GM23338 (cell line): ENCODE measurements at regions not wholly inside any gene's neighbourhood (a gene's known extent, or its start where the extent isn't known, plus 50 kb on each side); places are given as distances from the start of the nearest gene placed in this dataset.
A peak's percentile ranks its signal among the peaks of the same experiment; 100 is the strongest.

Experiments used
- ATAC-seq: fragments of 200-7000 bp; cut with Tn5 transposase; 3 replicates; pipeline ENCODE4 v1.9.1; 2020
- DNase-seq: peaks from one replicate; pipeline ENCODE4 v3.0.0-alpha.2; 2015; ENCODE audit warnings: low spot score
- H2AFZ ChIP-seq: fragments of 200-600 bp; sonication (generic); 2 replicates; pipeline ENCODE4 v1.8.0; 2016; ENCODE audit warnings: antibody characterized with exemption, mild to moderate bottlenecking, moderate library complexity
- H3F3A ChIP-seq: fragments of 200-600 bp; sonication (generic); replicated peaks from 2 replicates; pipeline ENCODE4 v1.8.0; 2017; ENCODE audit warnings: antibody characterized with exemption, mixed run types, low read depth
- H3K27ac ChIP-seq: fragments of 200-600 bp; sonication (generic); 2 replicates; pipeline ENCODE4 v1.6.1; 2016; ENCODE audit warnings: low read depth
- H3K27me3 ChIP-seq: fragments of 200-600 bp; sonication (generic); 2 replicates; pipeline ENCODE4 v1.8.0; 2016; ENCODE audit warnings: mild to moderate bottlenecking, mixed run types, moderate library complexity; ENCODE audit not compliant: insufficient read depth
- H3K36me3 ChIP-seq: fragments of 200-600 bp; sonication (generic); 2 replicates; pipeline ENCODE4 v1.8.0; 2016; ENCODE audit warnings: mild to moderate bottlenecking; ENCODE audit not compliant: insufficient read depth
- H3K4me1 ChIP-seq: fragments of 200-600 bp; sonication (generic); 2 replicates; pipeline ENCODE4 v1.8.0; 2016; ENCODE audit warnings: mild to moderate bottlenecking, moderate library complexity; ENCODE audit not compliant: insufficient read depth
- H3K4me2 ChIP-seq: fragments of 200-600 bp; sonication (generic); 2 replicates; pipeline ENCODE4 v1.7.1; 2017; ENCODE audit warnings: mixed run types
- H3K4me3 ChIP-seq: fragments of 200-600 bp; sonication (generic); 2 replicates; pipeline ENCODE4 v1.6.1; 2016; ENCODE audit warnings: mixed run types
- H3K79me2 ChIP-seq: fragments of 200-600 bp; sonication (generic); replicated peaks from 2 replicates; pipeline ENCODE4 v1.8.0; 2017; ENCODE audit warnings: mild to moderate bottlenecking; ENCODE audit not compliant: insufficient read depth
- H3K9me2 ChIP-seq: fragments of 200-600 bp; sonication (generic); 2 replicates; pipeline ENCODE4 v1.8.0; 2017; ENCODE audit not compliant: insufficient read depth
- H4K20me1 ChIP-seq: fragments of 200-600 bp; sonication (generic); replicated peaks from 2 replicates; pipeline ENCODE4 v1.8.0; 2017; ENCODE audit warnings: mild to moderate bottlenecking; ENCODE audit not compliant: insufficient read depth
- H3K27ac Mint-ChIP-seq: 2 replicates; pipeline ENCODE4 v1.8.0; 2020; ENCODE audit warnings: inconsistent platforms, mild to moderate bottlenecking, moderate library complexity, mixed read lengths
- H3K27me3 Mint-ChIP-seq: 3 replicates; pipeline ENCODE4 v1.8.0; 2022; ENCODE audit warnings: low read depth, mild to moderate bottlenecking, moderate library complexity, mixed read lengths, inconsistent platforms; ENCODE audit not compliant: insufficient read depth, poor library complexity
- H3K36me3 Mint-ChIP-seq: 3 replicates; pipeline ENCODE4 v1.8.0; 2021; ENCODE audit warnings: low read depth, mild to moderate bottlenecking, inconsistent platforms, moderate library complexity, mixed read lengths
- H3K4me1 Mint-ChIP-seq: 3 replicates; pipeline ENCODE4 v1.8.0; 2020; ENCODE audit warnings: mild to moderate bottlenecking, inconsistent platforms, mixed read lengths
- H3K4me3 Mint-ChIP-seq: 3 replicates; pipeline ENCODE4 v1.8.0; 2021; ENCODE audit warnings: moderate library complexity, mild to moderate bottlenecking, inconsistent platforms, mixed read lengths
- H3K9me3 Mint-ChIP-seq: 3 replicates; pipeline ENCODE4 v1.8.0; 2020; ENCODE audit warnings: moderate library complexity, mild to moderate bottlenecking, inconsistent platforms, mixed read lengths
- CREB1 ChIP-seq: fragments of 250-450 bp; sonication (Bioruptor Pico); IDR thresholded peaks from 2 replicates; pipeline ENCODE4 v1.5.0; 2020; ENCODE audit warnings: low read depth, mild to moderate bottlenecking, moderate library complexity
- EZH2 ChIP-seq: fragments of 200-600 bp; sonication (generic); IDR thresholded peaks from one replicate; pipeline ENCODE4 v1.8.0; 2017; ENCODE audit warnings: antibody characterized with exemption, mild to moderate bottlenecking, low read depth; ENCODE audit not compliant: unreplicated experiment
- JUNB ChIP-seq: IDR thresholded peaks from one replicate; pipeline ENCODE4 v1.6.1; 2016; ENCODE audit warnings: antibody characterized with exemption; ENCODE audit not compliant: unreplicated experiment
- NANOG ChIP-seq: IDR thresholded peaks from 2 replicates; pipeline ENCODE4 v1.6.1; 2016; ENCODE audit warnings: antibody characterized with exemption, borderline replicate concordance
- POLR2AphosphoS5 ChIP-seq: IDR thresholded peaks from 2 replicates; pipeline ENCODE4 v1.6.1; 2016; ENCODE audit warnings: antibody characterized with exemption, low read depth
- ZNF114 ChIP-seq: fragments of 250-450 bp; sonication (Bioruptor Pico); IDR thresholded peaks from 2 replicates; pipeline ENCODE4 v1.5.0; 2020; ENCODE audit warnings: mild to moderate bottlenecking, moderate library complexity
- ZNF331 ChIP-seq: fragments of 250-450 bp; sonication (Bioruptor Pico); IDR thresholded peaks from 2 replicates; pipeline ENCODE4 v1.5.0; 2020; ENCODE audit warnings: low read depth, mild to moderate bottlenecking, moderate library complexity
- TF ChIP-seq, protein P1 (sequence below): fragments of 250-450 bp; sonication (Bioruptor Pico); IDR thresholded peaks from 2 replicates; pipeline ENCODE4 v1.5.0; 2020; ENCODE audit warnings: mild to moderate bottlenecking, moderate library complexity
- TF ChIP-seq, protein P2 (sequence below): IDR thresholded peaks from one replicate; pipeline ENCODE4 v1.6.1; 2018; ENCODE audit warnings: antibody characterized with exemption; ENCODE audit not compliant: unreplicated experiment
- TF ChIP-seq, protein P3 (sequence below): IDR thresholded peaks from 2 replicates; pipeline ENCODE4 v1.6.1; 2016; ENCODE audit warnings: antibody characterized with exemption

DNA sequence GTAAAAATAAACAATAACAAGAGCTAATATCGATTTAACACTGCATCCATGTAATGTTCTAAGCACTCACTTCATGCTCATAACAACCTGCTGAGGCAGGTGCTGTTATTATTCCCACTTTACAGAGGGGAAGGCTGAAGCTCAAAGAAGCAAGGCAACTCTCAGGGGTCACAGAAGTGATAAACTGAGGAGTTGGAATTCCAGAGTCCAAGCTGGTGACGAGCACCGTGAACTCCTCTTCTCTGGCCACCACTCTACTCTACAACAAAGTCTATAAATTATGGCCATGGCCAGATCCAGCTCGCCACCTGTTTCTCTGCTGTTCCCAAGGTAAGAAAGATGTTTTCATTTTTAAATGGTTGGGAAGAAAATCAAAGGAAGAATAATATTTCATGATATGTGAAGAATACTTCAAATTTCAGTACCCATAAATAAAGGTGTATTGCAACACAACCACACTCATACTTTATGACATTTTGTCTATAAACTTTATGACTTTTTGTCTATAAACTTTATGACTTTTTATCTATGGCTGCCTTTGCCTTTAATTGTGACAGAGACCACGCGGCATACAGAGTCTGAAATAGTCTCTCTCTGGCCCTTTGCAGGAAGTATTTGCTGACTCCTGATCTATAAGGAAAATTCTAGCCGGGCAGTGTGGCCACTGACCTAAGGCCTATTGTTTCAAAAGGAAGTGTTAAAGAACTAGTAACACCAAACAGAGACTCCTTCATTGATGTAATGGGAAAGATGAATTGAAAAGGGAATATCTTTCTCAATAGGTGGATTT lies 113.2 kb upstream of the KCNG1 start:
- 0 out of 2 replicates have a peak overlapping the region, but pooled peaks have one; percentile 32 for H2AFZ ChIP-seq
- TF ChIP-seq POLR2AphosphoS5 (no peak), ZNF114 (no peak), ZNF331 (no peak), EZH2 (no peak)
- TF ChIP-seq, protein P1, sequence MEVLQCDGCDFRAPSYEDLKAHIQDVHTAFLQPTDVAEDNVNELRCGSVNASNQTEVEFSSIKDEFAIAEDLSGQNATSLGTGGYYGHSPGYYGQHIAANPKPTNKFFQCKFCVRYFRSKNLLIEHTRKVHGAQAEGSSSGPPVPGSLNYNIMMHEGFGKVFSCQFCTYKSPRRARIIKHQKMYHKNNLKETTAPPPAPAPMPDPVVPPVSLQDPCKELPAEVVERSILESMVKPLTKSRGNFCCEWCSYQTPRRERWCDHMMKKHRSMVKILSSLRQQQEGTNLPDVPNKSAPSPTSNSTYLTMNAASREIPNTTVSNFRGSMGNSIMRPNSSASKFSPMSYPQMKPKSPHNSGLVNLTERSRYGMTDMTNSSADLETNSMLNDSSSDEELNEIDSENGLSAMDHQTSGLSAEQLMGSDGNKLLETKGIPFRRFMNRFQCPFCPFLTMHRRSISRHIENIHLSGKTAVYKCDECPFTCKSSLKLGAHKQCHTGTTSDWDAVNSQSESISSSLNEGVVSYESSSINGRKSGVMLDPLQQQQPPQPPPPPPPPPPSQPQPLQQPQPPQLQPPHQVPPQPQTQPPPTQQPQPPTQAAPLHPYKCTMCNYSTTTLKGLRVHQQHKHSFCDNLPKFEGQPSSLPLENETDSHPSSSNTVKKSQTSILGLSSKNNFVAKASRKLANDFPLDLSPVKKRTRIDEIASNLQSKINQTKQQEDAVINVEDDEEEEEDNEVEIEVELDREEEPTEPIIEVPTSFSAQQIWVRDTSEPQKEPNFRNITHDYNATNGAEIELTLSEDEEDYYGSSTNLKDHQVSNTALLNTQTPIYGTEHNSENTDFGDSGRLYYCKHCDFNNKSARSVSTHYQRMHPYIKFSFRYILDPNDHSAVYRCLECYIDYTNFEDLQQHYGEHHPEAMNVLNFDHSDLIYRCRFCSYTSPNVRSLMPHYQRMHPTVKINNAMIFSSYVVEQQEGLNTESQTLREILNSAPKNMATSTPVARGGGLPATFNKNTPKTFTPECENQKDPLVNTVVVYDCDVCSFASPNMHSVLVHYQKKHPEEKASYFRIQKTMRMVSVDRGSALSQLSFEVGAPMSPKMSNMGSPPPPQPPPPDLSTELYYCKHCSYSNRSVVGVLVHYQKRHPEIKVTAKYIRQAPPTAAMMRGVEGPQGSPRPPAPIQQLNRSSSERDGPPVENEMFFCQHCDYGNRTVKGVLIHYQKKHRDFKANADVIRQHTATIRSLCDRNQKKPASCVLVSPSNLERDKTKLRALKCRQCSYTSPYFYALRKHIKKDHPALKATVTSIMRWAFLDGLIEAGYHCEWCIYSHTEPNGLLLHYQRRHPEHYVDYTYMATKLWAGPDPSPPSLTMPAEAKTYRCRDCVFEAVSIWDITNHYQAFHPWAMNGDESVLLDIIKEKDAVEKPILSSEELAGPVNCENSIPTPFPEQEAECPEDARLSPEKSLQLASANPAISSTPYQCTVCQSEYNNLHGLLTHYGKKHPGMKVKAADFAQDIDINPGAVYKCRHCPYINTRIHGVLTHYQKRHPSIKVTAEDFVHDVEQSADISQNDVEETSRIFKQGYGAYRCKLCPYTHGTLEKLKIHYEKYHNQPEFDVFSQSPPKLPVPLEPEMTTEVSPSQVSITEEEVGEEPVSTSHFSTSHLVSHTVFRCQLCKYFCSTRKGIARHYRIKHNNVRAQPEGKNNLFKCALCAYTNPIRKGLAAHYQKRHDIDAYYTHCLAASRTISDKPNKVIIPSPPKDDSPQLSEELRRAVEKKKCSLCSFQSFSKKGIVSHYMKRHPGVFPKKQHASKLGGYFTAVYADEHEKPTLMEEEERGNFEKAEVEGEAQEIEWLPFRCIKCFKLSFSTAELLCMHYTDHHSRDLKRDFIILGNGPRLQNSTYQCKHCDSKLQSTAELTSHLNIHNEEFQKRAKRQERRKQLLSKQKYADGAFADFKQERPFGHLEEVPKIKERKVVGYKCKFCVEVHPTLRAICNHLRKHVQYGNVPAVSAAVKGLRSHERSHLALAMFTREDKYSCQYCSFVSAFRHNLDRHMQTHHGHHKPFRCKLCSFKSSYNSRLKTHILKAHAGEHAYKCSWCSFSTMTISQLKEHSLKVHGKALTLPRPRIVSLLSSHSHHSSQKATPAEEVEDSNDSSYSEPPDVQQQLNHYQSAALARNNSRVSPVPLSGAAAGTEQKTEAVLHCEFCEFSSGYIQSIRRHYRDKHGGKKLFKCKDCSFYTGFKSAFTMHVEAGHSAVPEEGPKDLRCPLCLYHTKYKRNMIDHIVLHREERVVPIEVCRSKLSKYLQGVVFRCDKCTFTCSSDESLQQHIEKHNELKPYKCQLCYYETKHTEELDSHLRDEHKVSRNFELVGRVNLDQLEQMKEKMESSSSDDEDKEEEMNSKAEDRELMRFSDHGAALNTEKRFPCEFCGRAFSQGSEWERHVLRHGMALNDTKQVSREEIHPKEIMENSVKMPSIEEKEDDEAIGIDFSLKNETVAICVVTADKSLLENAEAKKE (CRISPR knock-in tag) = no peak
- H3K9me3 Mint-ChIP-seq = peaks cover 3% of the 10 kb centered on the region; the same call in 1 of the 3 replicates
- no peaks in the 10 kb centered on the region for H3K36me3 ChIP-seq
- no peak overlapping the region for H3K4me3 Mint-ChIP-seq
- H3K4me1 ChIP-seq = no peaks in the 10 kb centered on the region
- H3K36me3 Mint-ChIP-seq = no peaks in the 10 kb centered on the region
- no peaks in the 10 kb centered on the region for H3K79me2 ChIP-seq
- H3K27me3 ChIP-seq = no peaks in the 10 kb centered on the region
- ATAC-seq = no peak
- H3K27ac Mint-ChIP-seq = no peak overlapping the region
- H3K4me2 ChIP-seq = no peak overlapping the region
- no peak overlapping the region for H3K27ac ChIP-seq
- no peak overlapping the region for H3K4me3 ChIP-seq
- no peaks in the 10 kb centered on the region for H3K9me2 ChIP-seq
- H3F3A ChIP-seq = no peaks in the 10 kb centered on the region
- H3K27me3 Mint-ChIP-seq = peaks cover 2% of the 10 kb centered on the region
- no peaks in the 10 kb centered on the region for H4K20me1 ChIP-seq
- no peak for DNase-seq
- H3K4me1 Mint-ChIP-seq = no peaks in the 10 kb centered on the region

DNA sequence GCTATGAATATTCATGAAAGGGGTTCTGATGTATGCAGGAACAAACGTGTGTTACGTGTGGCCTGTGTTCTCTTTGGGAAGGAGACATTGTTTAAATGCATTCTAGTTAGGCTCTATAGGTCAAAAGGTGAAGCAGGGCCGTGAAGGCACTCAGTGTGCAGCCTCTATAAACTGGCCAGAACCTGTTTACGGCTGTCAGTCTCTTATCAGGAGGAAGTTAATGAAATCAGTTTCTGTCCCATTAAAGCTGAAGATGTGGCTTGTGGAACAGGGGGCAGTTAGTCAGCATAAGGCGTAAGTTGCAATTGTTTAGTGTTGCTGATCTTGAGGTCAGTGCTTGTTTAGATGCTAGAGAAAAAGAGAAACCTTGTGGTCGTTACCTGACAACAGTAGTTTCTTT lies 111.5 kb upstream of the KCNG1 start:
- H3K27me3 ChIP-seq = no peaks in the 10 kb centered on the region
- H3K4me2 ChIP-seq = no peak overlapping the region
- H3K4me3 ChIP-seq = no peak overlapping the region
- no peaks in the 10 kb centered on the region for H3F3A ChIP-seq
- Mint-ChIP-seq H3K27me3 (no peaks in the 10 kb centered on the region), H3K4me1 (no peaks in the 10 kb centered on the region), H3K27ac (no peak overlapping the region), H3K9me3 (peaks cover 3% of the 10 kb centered on the region; the same call in 1 of the 3 replicates), H3K4me3 (no peak overlapping the region), H3K36me3 (no peaks in the 10 kb centered on the region)
- no peak overlapping the region for H3K27ac ChIP-seq
- H3K36me3 ChIP-seq = no peaks in the 10 kb centered on the region
- H2AFZ ChIP-seq = no peak overlapping the region
- DNase-seq (no peak), ATAC-seq (no peak)
- H4K20me1 ChIP-seq = no peaks in the 10 kb centered on the region
- no peaks in the 10 kb centered on the region for H3K4me1 ChIP-seq
- H3K79me2 ChIP-seq = no peaks in the 10 kb centered on the region
- no peaks in the 10 kb centered on the region for H3K9me2 ChIP-seq
- TF ChIP-seq JUNB (no peak), CREB1 (CRISPR knock-in tag) (no peak), ZNF331 (no peak), NANOG (no peak)
- TF ChIP-seq, protein P2, sequence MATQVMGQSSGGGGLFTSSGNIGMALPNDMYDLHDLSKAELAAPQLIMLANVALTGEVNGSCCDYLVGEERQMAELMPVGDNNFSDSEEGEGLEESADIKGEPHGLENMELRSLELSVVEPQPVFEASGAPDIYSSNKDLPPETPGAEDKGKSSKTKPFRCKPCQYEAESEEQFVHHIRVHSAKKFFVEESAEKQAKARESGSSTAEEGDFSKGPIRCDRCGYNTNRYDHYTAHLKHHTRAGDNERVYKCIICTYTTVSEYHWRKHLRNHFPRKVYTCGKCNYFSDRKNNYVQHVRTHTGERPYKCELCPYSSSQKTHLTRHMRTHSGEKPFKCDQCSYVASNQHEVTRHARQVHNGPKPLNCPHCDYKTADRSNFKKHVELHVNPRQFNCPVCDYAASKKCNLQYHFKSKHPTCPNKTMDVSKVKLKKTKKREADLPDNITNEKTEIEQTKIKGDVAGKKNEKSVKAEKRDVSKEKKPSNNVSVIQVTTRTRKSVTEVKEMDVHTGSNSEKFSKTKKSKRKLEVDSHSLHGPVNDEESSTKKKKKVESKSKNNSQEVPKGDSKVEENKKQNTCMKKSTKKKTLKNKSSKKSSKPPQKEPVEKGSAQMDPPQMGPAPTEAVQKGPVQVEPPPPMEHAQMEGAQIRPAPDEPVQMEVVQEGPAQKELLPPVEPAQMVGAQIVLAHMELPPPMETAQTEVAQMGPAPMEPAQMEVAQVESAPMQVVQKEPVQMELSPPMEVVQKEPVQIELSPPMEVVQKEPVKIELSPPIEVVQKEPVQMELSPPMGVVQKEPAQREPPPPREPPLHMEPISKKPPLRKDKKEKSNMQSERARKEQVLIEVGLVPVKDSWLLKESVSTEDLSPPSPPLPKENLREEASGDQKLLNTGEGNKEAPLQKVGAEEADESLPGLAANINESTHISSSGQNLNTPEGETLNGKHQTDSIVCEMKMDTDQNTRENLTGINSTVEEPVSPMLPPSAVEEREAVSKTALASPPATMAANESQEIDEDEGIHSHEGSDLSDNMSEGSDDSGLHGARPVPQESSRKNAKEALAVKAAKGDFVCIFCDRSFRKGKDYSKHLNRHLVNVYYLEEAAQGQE = no peak
- TF ChIP-seq, protein P3, sequence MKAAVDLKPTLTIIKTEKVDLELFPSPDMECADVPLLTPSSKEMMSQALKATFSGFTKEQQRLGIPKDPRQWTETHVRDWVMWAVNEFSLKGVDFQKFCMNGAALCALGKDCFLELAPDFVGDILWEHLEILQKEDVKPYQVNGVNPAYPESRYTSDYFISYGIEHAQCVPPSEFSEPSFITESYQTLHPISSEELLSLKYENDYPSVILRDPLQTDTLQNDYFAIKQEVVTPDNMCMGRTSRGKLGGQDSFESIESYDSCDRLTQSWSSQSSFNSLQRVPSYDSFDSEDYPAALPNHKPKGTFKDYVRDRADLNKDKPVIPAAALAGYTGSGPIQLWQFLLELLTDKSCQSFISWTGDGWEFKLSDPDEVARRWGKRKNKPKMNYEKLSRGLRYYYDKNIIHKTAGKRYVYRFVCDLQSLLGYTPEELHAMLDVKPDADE = no peak
